Adrenal gland (tissue), 5 donors: ENCODE measurements at regions not wholly inside any gene's neighbourhood (a gene's known extent, or its start where the extent isn't known, plus 50 kb on each side); places are given as distances from the start of the nearest gene placed in this dataset.

Source experiments
- CTCF ChIP-seq, 6 experiments: fragments of 450-650 bp in 4 of 6; fragments of 200-600 bp in 2 of 6; sonication (generic) in 1 of 6; IDR thresholded peaks; 1 replicate in 5 of 6; 2 replicates in 1 of 6; pipeline versions ENCODE4 v1.5.1 to v1.8.0; 2016 to 2021; ENCODE audit warnings: antibody characterized with exemption in 6 of 6, mild to moderate bottlenecking in 2 of 6, moderate library complexity in 1 of 6
- POLR2A ChIP-seq, 2 donors: fragments of 450-650 bp; IDR thresholded peaks; one replicate each; pipeline ENCODE4 v1.6.1; 2017; ENCODE audit warnings: antibody characterized with exemption in 2 of 2, mild to moderate bottlenecking in 2 of 2, moderate library complexity in 1 of 2
- donor health status: DM: no; HTN: no; CAD: no.

GRCh38 chr9:1954238-1954637 is 60.9 kb upstream of the SMARCA2 start:
- TF ChIP-seq CTCF (IDR thresholded peaks at IDR 0.05) (no peak), POLR2A (IDR thresholded peaks at IDR 0.05) (no peak)
